SU-DHL-6 (cell line): ENCODE measurements at regions not wholly inside any gene's neighbourhood (a gene's known extent, or its start where the extent isn't known, plus 50 kb on each side); places are given as distances from the start of the nearest gene placed in this dataset.

ENCODE experiments used
- CTCF ChIP-seq: fragments of 200-600 bp; sonication (generic); IDR thresholded peaks from one replicate; pipeline ENCODE4 v1.5.1; 2017; ENCODE audit warnings: antibody characterized with exemption, mild to moderate bottlenecking, low read length, moderate library complexity; ENCODE audit not compliant: insufficient read depth, poor library complexity, severe bottlenecking
- EZH2phosphoT487 ChIP-seq: fragments of 200-600 bp; sonication (generic), shearing (Covaris generic); conservative IDR thresholded peaks from 2 replicates; pipeline ENCODE4 v1.6.1; 2018; ENCODE audit warnings: mild to moderate bottlenecking, antibody characterized with exemption, low read length, moderate library complexity, mixed read lengths

- TF ChIP-seq CTCF: no peak
- TF ChIP-seq EZH2phosphoT487: no peak
Observed at GRCh38 chr19:23822735-23823134, 64.0 kb upstream of the ZNF681 start.
